ENCODE measurements at regions not wholly inside any gene's neighbourhood (a gene's known extent, or its start where the extent isn't known, plus 50 kb on each side); places are given as distances from the start of the nearest gene placed in this dataset.
A peak's percentile ranks its signal among the peaks of the same experiment; 100 is the strongest.
"Not testable (repeated sequence)": the region's sequence is repeated elsewhere in the genome, so short reads cannot be mapped to it uniquely, and the experiment has no call there.

GRCh38 chr5:18378066-18378465, 743.8 kb downstream of the TAF11L14 start:
- no peak for DNase-seq

- DNase-seq = no peak
Measured at GRCh38 chr5:18379189-18379588, 744.9 kb downstream of the TAF11L14 start.

GRCh38 chr5:18380729-18381362, 746.6 kb downstream of the TAF11L14 start:
- no peak for DNase-seq

- DNase-seq = peak; percentile 12 to 80 (median 57)
Measured at GRCh38 chr5:18393565-18394442, 759.5 kb downstream of the TAF11L14 start.

GRCh38 chr5:18394443-18394804, 760.2 kb downstream of the TAF11L14 start:
- DNase-seq = no peak

- peak in 1 of 3 experiments; percentile 54 for DNase-seq
Measured at GRCh38 chr5:18395126-18396110, 761.2 kb downstream of the TAF11L14 start.

- DNase-seq = peak in 1 of 3 experiments; percentile 31
Measured at GRCh38 chr5:18397371-18397770, 763.1 kb downstream of the TAF11L14 start.

- no peak for DNase-seq
Measured at GRCh38 chr5:18397891-18398290, 763.6 kb downstream of the TAF11L14 start.

GRCh38 chr5:18399461-18400327, 765.4 kb downstream of the TAF11L14 start:
- DNase-seq = not testable (repeated sequence)

GRCh38 chr5:18403141-18403540, 768.9 kb downstream of the TAF11L14 start:
- no peak for DNase-seq

GRCh38 chr5:18403941-18404438, 769.7 kb downstream of the TAF11L14 start:
- DNase-seq = no peak

- no peak for DNase-seq
Measured at GRCh38 chr5:18420711-18421110, 786.5 kb downstream of the TAF11L14 start.

- peak in 2 of 3 experiments; percentile 65 to 93 for DNase-seq
Measured at GRCh38 chr5:18433336-18433735, 799.1 kb downstream of the TAF11L14 start.

- DNase-seq = no peak
Measured at GRCh38 chr5:18438126-18438525, 803.9 kb downstream of the TAF11L14 start.

- no peak for DNase-seq
Measured at GRCh38 chr5:18455521-18455920, 821.3 kb downstream of the TAF11L14 start.

- no peak for DNase-seq
Measured at GRCh38 chr5:18457255-18457654, 823.0 kb downstream of the TAF11L14 start.

- DNase-seq = no peak
Measured at GRCh38 chr5:18461766-18462165, 827.5 kb downstream of the TAF11L14 start.

- peak; percentile 57 to 91 (median 65) for DNase-seq
Measured at GRCh38 chr5:18465833-18466681, 831.8 kb downstream of the TAF11L14 start.

GRCh38 chr5:18466731-18467130, 832.5 kb downstream of the TAF11L14 start:
- peak in 2 of 3 experiments; percentile 4 to 56 for DNase-seq

GRCh38 chr5:18471791-18472190, 837.5 kb downstream of the TAF11L14 start:
- DNase-seq = not testable (repeated sequence)

GRCh38 chr5:18483451-18483850, 849.2 kb downstream of the TAF11L14 start:
- DNase-seq = no peak
